Lower lobe of right lung (tissue), 2 donors: ENCODE measurements at regions not wholly inside any gene's neighbourhood (a gene's known extent, or its start where the extent isn't known, plus 50 kb on each side); places are given as distances from the start of the nearest gene placed in this dataset.
"Not testable (repeated sequence)": the region's sequence is repeated elsewhere in the genome, so short reads cannot be mapped to it uniquely, and the experiment has no call there.

Experiments
- ATAC-seq, 2 donors: fragments of 200-7000 bp; cut with Tn5 transposase; one replicate each; pipeline ENCODE4 v1.9.1; 2020 to 2022; ENCODE audit warnings: mild to moderate bottlenecking in 2 of 2, moderate library complexity in 2 of 2
- DNase-seq: peaks from one replicate; pipeline ENCODE4 v3.0.0-alpha.2; 2020
- H3K27ac ChIP-seq: fragments of 200-600 bp; one replicate; pipeline ENCODE4 v1.8.0; 2022
- H3K27me3 ChIP-seq: fragments of 200-600 bp; one replicate; pipeline ENCODE4 v1.8.0; 2022; ENCODE audit warnings: low read depth
- H3K36me3 ChIP-seq: fragments of 200-600 bp; one replicate; pipeline ENCODE4 v1.8.0; 2022; ENCODE audit warnings: mild to moderate bottlenecking
- H3K4me1 ChIP-seq: fragments of 200-600 bp; one replicate; pipeline ENCODE4 v1.8.0; 2022
- H3K4me3 ChIP-seq: fragments of 200-600 bp; one replicate; pipeline ENCODE4 v1.8.0; 2022; ENCODE audit warnings: mild to moderate bottlenecking
- H3K9me3 ChIP-seq: fragments of 200-600 bp; one replicate; pipeline ENCODE4 v1.8.0; 2022
- CTCF ChIP-seq: fragments of 200-600 bp; IDR thresholded peaks from one replicate; pipeline ENCODE4 v1.8.0; 2022; ENCODE audit warnings: antibody characterized with exemption, mild to moderate bottlenecking
- intact Hi-C: fragments of 100-400 bp; cut with DNase I; formaldehyde crosslinking; loops from one replicate; pipeline ENCODE4 v1.11.0; 2022
- donor health status: DM: no; HTN: yes; CAD: no; lungs with severe emphysema.

GRCh38 chr3:89533275-89533674, 425.9 kb downstream of the EPHA3 start:
- Histone ChIP-seq H3K27ac (no peak overlapping the region), H3K4me3 (no peak overlapping the region), H3K27me3 (no peaks in the 10 kb centered on the region), H3K36me3 (no peaks in the 10 kb centered on the region), H3K4me1 (no peaks in the 10 kb centered on the region), H3K9me3 (no peaks in the 10 kb centered on the region)
- ATAC-seq (no peak), DNase-seq (no peak)
- no peak for TF ChIP-seq CTCF
- intact Hi-C loops, result no loop called here

GRCh38 chr3:89554587-89554986, 447.2 kb downstream of the EPHA3 start:
- H3K9me3 ChIP-seq, ATAC-seq, H3K27me3 ChIP-seq, intact Hi-C loops, H3K4me1 ChIP-seq, H3K27ac ChIP-seq, H3K36me3 ChIP-seq, H3K4me3 ChIP-seq, DNase-seq: not testable (repeated sequence)

DNA sequence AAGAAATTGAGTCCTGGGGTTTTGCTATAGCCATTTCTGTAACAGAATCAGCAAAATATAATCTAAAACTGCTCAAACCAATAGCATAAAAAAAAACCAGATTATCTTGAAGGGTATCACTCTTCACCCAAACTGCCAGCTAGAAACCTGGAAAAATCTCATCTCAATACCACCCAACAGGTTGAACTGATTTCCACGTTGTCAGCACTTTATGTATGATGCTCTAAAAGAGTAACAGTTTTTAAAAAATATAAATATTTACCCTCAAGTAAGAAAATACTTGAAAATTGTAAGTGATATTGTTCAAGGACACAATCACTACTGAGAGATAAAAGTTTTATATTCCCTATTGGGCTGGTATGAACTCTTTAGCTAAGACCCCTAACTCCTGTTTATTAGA, 451.3 kb downstream of the EPHA3 start:
- DNase-seq, result no peak
- ATAC-seq, result no peak

GRCh38 chr3:89560568-89560967, 453.1 kb downstream of the EPHA3 start:
- Histone ChIP-seq H3K27me3 (no peaks in the 10 kb centered on the region), H3K9me3 (peaks cover 4% of the 10 kb centered on the region), H3K4me1 (no peaks in the 10 kb centered on the region), H3K4me3 (no peak overlapping the region), H3K36me3 (no peaks in the 10 kb centered on the region), H3K27ac (no peak overlapping the region)
- TF ChIP-seq CTCF, result no peak
- intact Hi-C loops, result no loop called here
- ATAC-seq, result no peak
- DNase-seq, result no peak

More for the DNA sequence above, 451.3 kb downstream of the EPHA3 start:
- no peaks in the 10 kb centered on the region for H3K36me3 ChIP-seq
- no peaks in the 10 kb centered on the region for H3K27me3 ChIP-seq
- H3K4me1 ChIP-seq, result no peaks in the 10 kb centered on the region
- no peaks in the 10 kb centered on the region for H3K9me3 ChIP-seq
- no peak overlapping the region for H3K27ac ChIP-seq
- intact Hi-C loops, result no loop called here
- no peak for TF ChIP-seq CTCF
- H3K4me3 ChIP-seq, result no peak overlapping the region

DNA sequence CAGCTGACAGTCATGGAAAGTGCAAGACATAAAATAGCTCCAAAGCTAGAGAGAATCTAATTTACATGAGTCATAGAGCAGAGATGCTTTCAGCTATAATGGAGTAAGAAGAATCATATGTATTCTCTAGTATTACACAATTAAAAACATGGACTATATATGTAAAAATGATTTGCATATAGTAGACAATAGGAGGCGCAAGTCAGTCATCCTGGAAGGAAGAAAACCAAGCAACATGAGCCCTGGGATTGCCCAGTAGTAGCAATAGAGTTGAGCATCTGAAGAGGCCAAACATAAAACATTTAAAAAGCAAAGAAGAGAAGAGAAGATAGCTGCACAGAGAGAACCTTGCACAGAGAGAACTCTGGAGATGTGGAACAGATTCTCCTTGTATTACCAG, 455.0 kb downstream of the EPHA3 start:
- no peak for ATAC-seq
- no peak for TF ChIP-seq CTCF
- Histone ChIP-seq H3K36me3 (no peaks in the 10 kb centered on the region), H3K4me3 (no peak overlapping the region), H3K9me3 (peaks cover 10% of the 10 kb centered on the region), H3K27me3 (no peaks in the 10 kb centered on the region), H3K27ac (no peak overlapping the region), H3K4me1 (no peaks in the 10 kb centered on the region)
- intact Hi-C loops, result no loop called here
- DNase-seq, result no peak

DNA sequence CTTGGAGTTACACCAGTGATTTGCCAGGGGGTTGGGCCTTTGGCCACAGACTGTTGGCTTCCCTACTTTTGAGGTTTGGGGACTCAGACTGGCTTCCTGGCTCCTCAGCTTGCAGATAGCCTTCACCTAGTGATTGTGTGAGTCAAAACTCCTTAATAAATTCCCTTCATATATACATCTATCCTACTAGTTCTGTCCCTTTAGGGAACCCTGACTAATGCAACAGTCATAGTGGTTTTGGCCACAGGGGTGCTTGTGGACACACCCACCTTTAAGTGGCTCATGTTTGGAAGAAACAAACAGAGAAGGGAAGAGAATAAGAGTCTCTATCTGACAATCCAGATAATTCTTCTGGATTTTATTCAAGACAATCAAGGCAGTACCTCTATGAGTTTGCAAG, 457.7 kb downstream of the EPHA3 start:
- Histone ChIP-seq H3K27ac (no peak overlapping the region), H3K4me1 (no peaks in the 10 kb centered on the region), H3K36me3 (no peaks in the 10 kb centered on the region), H3K4me3 (no peak overlapping the region), H3K27me3 (no peaks in the 10 kb centered on the region), H3K9me3 (peaks cover 10% of the 10 kb centered on the region)
- DNase-seq, result no peak
- intact Hi-C loops, result no loop called here
- no peak for TF ChIP-seq CTCF
- ATAC-seq, result no peak
